ENCODE measurements at regions not wholly inside any gene's neighbourhood (a gene's known extent, or its start where the extent isn't known, plus 50 kb on each side); places are given as distances from the start of the nearest gene placed in this dataset.

GRCh38 chr5:97499605-97500004 lies 316.6 kb upstream of the RIOK2 start:
- TF ChIP-seq POLR2A (IDR thresholded peaks at IDR 0.05; ENCODE audit: low read depth, low read length) (no peak), POLR2AphosphoS5 (IDR thresholded peaks at IDR 0.05; ENCODE audit: low read depth, low read length) (no peak)

Data from GM12892 (cell line).